ENCODE measurements at regions not wholly inside any gene's neighbourhood (a gene's known extent, or its start where the extent isn't known, plus 50 kb on each side); places are given as distances from the start of the nearest gene placed in this dataset.

DNA sequence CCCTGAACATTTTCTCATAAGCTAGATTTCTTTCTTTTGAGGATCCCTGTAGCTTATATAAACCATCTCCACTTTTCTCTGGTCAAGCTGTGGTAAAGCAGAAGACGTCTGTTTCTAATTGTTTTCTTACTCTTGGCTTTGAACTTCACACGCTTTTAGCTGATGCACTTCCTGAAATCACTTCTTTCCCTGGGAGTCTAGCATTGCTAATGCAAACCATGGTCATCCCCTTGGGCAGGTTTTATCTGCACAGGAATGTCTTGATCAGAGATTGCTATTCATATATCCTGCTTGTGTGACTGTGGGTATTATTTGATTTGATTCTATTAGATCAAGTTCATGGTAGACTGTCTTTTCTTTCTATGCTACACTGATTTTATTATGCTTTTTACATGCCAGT lies 199.2 kb upstream of the POU2AF2 start:
- TF ChIP-seq, protein P1, sequence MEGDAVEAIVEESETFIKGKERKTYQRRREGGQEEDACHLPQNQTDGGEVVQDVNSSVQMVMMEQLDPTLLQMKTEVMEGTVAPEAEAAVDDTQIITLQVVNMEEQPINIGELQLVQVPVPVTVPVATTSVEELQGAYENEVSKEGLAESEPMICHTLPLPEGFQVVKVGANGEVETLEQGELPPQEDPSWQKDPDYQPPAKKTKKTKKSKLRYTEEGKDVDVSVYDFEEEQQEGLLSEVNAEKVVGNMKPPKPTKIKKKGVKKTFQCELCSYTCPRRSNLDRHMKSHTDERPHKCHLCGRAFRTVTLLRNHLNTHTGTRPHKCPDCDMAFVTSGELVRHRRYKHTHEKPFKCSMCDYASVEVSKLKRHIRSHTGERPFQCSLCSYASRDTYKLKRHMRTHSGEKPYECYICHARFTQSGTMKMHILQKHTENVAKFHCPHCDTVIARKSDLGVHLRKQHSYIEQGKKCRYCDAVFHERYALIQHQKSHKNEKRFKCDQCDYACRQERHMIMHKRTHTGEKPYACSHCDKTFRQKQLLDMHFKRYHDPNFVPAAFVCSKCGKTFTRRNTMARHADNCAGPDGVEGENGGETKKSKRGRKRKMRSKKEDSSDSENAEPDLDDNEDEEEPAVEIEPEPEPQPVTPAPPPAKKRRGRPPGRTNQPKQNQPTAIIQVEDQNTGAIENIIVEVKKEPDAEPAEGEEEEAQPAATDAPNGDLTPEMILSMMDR (IDR thresholded peaks at IDR 0.05) = no peak
- no peak for TF ChIP-seq POLR2A (IDR thresholded peaks at IDR 0.05)
- TF ChIP-seq EP300 (IDR thresholded peaks at IDR 0.05) = no peak
- TF ChIP-seq POLR2AphosphoS5 (IDR thresholded peaks at IDR 0.05) = no peak

Measured in suprapubic skin (tissue), 4 donors.